ENCODE measurements at regions not wholly inside any gene's neighbourhood (a gene's known extent, or its start where the extent isn't known, plus 50 kb on each side); places are given as distances from the start of the nearest gene placed in this dataset.

DNA sequence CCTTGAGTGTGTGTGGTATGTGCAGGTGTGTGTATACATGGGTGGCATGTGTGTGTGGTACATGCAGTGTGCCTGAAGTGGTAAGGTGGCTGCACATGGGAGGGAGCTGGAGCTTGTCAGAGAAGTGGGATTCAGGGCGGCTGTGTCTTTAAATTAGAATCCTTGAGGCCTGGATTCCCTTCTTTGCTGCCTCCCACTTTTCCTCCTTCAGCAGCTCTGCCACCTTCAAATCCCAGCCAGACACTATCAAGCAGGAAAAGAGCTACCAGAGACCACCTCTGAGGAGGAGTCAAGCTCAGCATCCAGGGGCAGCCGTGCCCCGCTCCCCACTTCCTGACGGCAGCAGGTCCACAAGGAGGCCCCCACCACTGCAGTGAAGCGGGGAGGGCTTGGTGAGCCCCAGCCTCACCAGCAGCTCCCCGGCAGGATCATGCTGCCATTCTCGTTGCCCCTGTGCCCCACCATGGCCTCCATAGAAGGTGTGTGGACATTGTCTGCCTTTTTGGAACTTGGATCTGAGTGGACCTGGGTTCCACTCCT is 131.0 kb upstream of the MLN start:
- Histone ChIP-seq H3K4me3 (no peak overlapping the region), H3K9ac (ENCODE audit: low read depth in 2 of 2, low read length in 2 of 2) (no peak overlapping the region), H3K27me3 (no peaks in the 10 kb centered on the region), H3K36me3 (no peaks in the 10 kb centered on the region), H3K4me1 (no peaks in the 10 kb centered on the region), H3K27ac (no peak overlapping the region), H3K9me3 (no peaks in the 10 kb centered on the region)
- intact Hi-C loops (cut with DNase I), result no loop called here
- DNase-seq, result no peak
- TF ChIP-seq CTCF (IDR thresholded peaks at IDR 0.05), result no peak

DNA sequence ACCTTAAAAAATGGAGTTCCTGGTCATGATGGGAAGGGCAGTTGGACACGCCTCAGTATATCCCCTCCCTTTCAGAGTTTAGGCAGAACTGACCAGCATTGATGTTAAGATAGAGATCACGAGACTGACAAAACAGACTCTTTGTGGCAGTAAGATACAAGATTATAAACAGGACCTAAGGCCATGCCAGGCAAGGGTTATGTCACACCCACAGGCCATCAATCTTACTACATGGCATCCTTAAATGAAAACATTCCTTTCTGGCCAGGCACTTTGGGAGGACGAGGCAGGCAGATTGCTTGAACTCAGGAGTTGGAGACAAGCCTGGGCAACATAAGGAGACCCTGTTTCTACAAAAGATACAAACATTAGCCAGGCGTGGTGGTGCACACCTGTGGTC is 129.3 kb upstream of the MLN start:
- no peak for DNase-seq
- no peak for TF ChIP-seq CTCF (IDR thresholded peaks at IDR 0.05)
- intact Hi-C loops (cut with DNase I), result no loop called here

DNA sequence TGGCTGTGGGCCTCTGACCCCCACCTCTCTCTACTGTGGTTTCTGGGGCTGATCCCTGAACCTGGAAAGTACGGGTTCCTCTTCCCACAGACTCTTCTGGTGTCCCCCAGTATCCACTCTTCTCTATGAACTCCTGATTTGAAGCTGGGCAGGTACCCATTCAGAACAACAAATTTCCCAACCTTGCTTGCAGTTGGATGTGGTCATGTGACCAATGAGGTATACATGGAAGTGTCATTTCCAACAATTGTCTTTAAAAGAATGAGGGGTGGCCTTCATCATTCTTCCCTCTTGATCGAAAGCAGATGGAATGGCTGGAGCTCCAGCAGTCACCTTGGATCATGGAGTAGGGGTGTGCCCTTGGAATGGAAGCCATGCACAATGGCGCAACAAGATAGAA is 128.0 kb upstream of the MLN start:
- Histone ChIP-seq H3K4me3 (no peak overlapping the region), H3K36me3 (no peaks in the 10 kb centered on the region), H3K4me1 (no peaks in the 10 kb centered on the region), H3K27me3 (no peaks in the 10 kb centered on the region), H3K27ac (no peak overlapping the region), H3K9me3 (no peaks in the 10 kb centered on the region), H3K9ac (ENCODE audit: low read depth in 2 of 2, low read length in 2 of 2) (no peak overlapping the region)
- TF ChIP-seq CTCF (IDR thresholded peaks at IDR 0.05), result no peak
- DNase-seq, result no peak
- intact Hi-C loops (cut with DNase I), result no loop called here

More for the DNA sequence above, 129.3 kb upstream of the MLN start:
- Histone ChIP-seq H3K4me3 (no peak overlapping the region), H3K9me3 (no peaks in the 10 kb centered on the region), H3K36me3 (no peaks in the 10 kb centered on the region), H3K4me1 (no peaks in the 10 kb centered on the region), H3K27ac (no peak overlapping the region), H3K9ac (ENCODE audit: low read depth in 2 of 2, low read length in 2 of 2) (no peak overlapping the region), H3K27me3 (no peaks in the 10 kb centered on the region)

DNA sequence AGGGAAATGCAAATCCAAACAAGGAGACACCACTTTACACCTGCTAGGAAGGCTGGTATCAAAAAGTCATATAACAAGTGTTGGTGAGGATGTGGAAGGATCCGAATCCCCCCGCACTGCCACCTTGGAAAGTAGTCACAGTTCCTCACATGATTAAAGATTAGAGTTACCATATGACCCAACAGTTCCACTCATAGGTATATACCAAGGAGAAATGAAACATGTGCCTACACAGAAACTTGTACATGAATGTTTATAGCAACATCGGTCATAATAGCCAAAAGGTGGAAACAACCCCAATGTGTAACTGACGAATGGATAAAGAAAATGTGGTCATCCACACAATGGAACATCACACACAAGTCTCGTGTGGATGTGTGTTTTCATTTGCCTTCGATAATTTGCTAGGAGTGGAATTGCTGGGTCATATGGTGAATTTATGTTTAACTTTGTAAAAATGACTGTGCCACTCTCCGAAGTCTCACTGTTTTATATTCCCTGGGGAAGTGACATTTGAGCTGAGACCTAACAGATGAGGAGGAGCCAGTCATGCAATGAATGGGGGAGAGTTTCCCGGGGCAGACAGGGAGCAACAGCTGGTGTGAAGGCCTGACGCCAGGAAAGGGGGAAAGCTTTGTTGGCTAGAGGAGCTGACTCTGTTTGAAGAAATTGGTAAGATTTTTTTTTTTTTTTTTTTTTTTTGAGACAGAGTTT is 125.9 kb upstream of the MLN start:
- intact Hi-C loops (cut with DNase I), result no loop called here
- Histone ChIP-seq H3K27me3 (no peaks in the 10 kb centered on the region), H3K4me3 (no peak overlapping the region), H3K36me3 (no peaks in the 10 kb centered on the region), H3K9ac (ENCODE audit: low read depth in 2 of 2, low read length in 2 of 2) (no peak overlapping the region), H3K27ac (no peak overlapping the region), H3K4me1 (no peaks in the 10 kb centered on the region), H3K9me3 (no peaks in the 10 kb centered on the region)
- TF ChIP-seq CTCF (IDR thresholded peaks at IDR 0.05), result no peak
- DNase-seq, result no peak

GRCh38 chr6:33927616-33928015 is 123.8 kb upstream of the MLN start:
- Histone ChIP-seq H3K9me3 (no peaks in the 10 kb centered on the region), H3K4me1 (no peaks in the 10 kb centered on the region), H3K36me3 (no peaks in the 10 kb centered on the region), H3K27me3 (no peaks in the 10 kb centered on the region), H3K27ac (no peak overlapping the region), H3K9ac (ENCODE audit: low read depth in 2 of 2, low read length in 2 of 2) (no peak overlapping the region), H3K4me3 (no peak overlapping the region)
- intact Hi-C loops (cut with DNase I), result no loop called here
- TF ChIP-seq CTCF (IDR thresholded peaks at IDR 0.05), result no peak
- no peak for DNase-seq
